Right cardiac atrium (tissue), 5 donors: ENCODE measurements at regions not wholly inside any gene's neighbourhood (a gene's known extent, or its start where the extent isn't known, plus 50 kb on each side); places are given as distances from the start of the nearest gene placed in this dataset.
A peak's percentile ranks its signal among the peaks of the same experiment; 100 is the strongest.

Experiments used
- ATAC-seq, 2 donors: fragments of 200-7000 bp; cut with Tn5 transposase; one replicate each; pipeline versions ENCODE4 v1.8.0 to v1.9.1; 2020; ENCODE audit warnings: moderate library complexity in 2 of 2, mild to moderate bottlenecking in 1 of 2
- DNase-seq, 3 donors: peaks; one replicate each; pipeline ENCODE4 v3.0.0-alpha.2; 2020
- H3K27ac ChIP-seq: one replicate; pipeline ENCODE4 v1.5.1; 2013; ENCODE audit warnings: mild to moderate bottlenecking, low read length, control low read depth, moderate library complexity
- H3K27me3 ChIP-seq: one replicate; pipeline ENCODE4 v1.6.1; 2013; ENCODE audit not compliant: control insufficient read depth, insufficient read depth
- H3K4me1 ChIP-seq: one replicate; pipeline ENCODE4 v1.6.1; 2013; ENCODE audit warnings: low read length; ENCODE audit not compliant: control insufficient read depth, insufficient read depth
- H3K4me3 ChIP-seq: one replicate; pipeline ENCODE4 v1.5.1; 2013; ENCODE audit warnings: low read length, control low read depth
- H3K9me3 ChIP-seq: one replicate; pipeline ENCODE4 v1.6.1; 2013; ENCODE audit warnings: low read length; ENCODE audit not compliant: control insufficient read depth
- WGBS: extraction: QIAGEN DNeasy Blood & Tissue Kit; methylation state at CpG from one replicate; pipeline ENCODE4 v1.1.7; 2013; 5-methylcytosine and 5-hydroxymethylcytosine counted together
- intact Hi-C, 4 donors: fragments of 100-400 bp; cut with DNase I; formaldehyde crosslinking; loops; one replicate each; pipeline versions ENCODE4 v1.11.0 to v1.14.0; 2022 to 2023
- donor health status: healthy with polysubstance abuse.
- donor health status: DM: no; HTN: yes; CAD: no.
- donor health status: DM: no; HTN: no; CAD: no.
- donor health status: DM: no; HTN: yes; CAD: no; lungs with severe emphysema.
- donor health status: DM: yes; HTN: yes; CAD: no.

- H3K27ac ChIP-seq: no peak overlapping the region
- no peaks in the 10 kb centered on the region for H3K27me3 ChIP-seq
- no peak for DNase-seq
- no peak for ATAC-seq
- H3K4me1 ChIP-seq: no peaks in the 10 kb centered on the region
- H3K4me3 ChIP-seq: no peak overlapping the region
- H3K9me3 ChIP-seq: no peaks in the 10 kb centered on the region
- intact Hi-C loops: no loop called here
- 95% methylated on average over 7 of the region's 7 CpGs for WGBS
Measured at GRCh38 chr11:45341372-45341771, 55.2 kb upstream of the SYT13 start.

GRCh38 chr11:45339729-45340519, 53.8 kb upstream of the SYT13 start:
- H3K27ac ChIP-seq: no peak overlapping the region
- intact Hi-C loops: no loop called here

DNA sequence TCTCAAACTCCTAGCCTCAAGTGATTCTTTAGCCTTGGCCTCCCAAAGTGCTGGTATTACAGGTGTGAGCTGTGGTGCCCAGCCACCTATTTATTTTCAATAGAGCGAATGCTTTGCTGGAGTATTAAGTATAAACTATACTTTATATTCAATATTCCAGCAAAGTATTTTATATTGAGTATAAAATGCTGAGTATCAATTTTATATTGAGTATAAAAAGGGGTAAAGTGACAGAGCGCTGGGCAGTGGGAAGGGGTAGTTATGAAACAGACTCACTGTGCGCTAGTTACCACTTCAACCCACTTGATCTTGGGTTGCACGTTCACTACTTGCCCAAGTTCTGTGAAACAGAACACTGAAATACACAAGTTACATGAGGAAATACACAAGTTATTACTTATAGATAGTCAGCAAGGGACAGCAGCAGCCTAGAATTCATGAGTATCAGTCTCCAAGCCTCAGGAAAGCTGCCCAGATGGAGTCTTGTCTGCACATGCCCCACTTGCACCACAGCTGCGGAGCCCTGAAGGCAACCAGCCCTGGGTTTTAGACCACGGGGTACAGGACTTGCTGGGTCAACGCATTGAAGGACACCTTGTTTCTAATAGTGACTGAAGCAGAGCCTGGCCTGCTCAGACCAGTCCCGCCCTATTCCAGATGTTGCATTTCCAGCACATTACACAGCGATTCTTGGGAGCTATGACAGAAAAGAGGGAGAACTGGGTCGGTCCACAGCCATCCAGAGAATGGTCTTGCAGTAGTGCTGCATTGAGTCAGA, 51.6 kb upstream of the SYT13 start:
- intact Hi-C loops: no loop called here

More at GRCh38 chr11:45339729-45340519, 53.8 kb upstream of the SYT13 start:
- H3K4me1 ChIP-seq: no peaks in the 10 kb centered on the region
- H3K27me3 ChIP-seq: no peaks in the 10 kb centered on the region
- peak; percentile 95 for ATAC-seq
- DNase-seq: peak; percentile 95 to 99 (median 97)
- 12% methylated on average over 26 of the region's 26 CpGs for WGBS
- no peaks in the 10 kb centered on the region for H3K9me3 ChIP-seq
- no peak overlapping the region for H3K4me3 ChIP-seq

DNA sequence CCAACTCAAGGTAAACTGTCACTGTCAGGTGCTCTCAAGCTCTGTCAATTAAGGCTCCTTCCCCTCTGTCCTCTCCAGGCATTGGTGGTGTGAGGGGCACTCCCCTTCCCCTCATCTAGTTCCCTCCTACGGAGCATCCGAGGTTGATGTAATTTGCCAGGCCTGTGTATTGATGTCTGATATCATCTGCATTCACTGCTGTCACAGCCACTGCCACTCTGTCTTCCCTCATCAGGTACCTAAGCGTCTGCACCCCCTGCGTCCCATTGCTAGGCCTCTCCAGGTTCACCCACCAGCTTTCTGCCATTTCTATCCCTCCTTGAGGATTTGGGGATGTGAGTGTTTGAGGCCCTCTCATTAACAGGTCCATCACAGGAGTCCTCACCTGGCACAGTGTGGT, 50.0 kb upstream of the SYT13 start:
- Histone ChIP-seq H3K9me3 (no peaks in the 10 kb centered on the region), H3K4me3 (no peak overlapping the region), H3K27ac (no peak overlapping the region), H3K4me1 (no peaks in the 10 kb centered on the region), H3K27me3 (no peaks in the 10 kb centered on the region)
- ATAC-seq (no peak), DNase-seq (no peak)
- intact Hi-C loops: no loop called here
- WGBS: 86% methylated on average over 4 of the region's 4 CpGs

More for the DNA sequence above, 51.6 kb upstream of the SYT13 start:
- no peak for DNase-seq
- Histone ChIP-seq H3K27me3 (no peaks in the 10 kb centered on the region), H3K27ac (no peak overlapping the region), H3K9me3 (no peaks in the 10 kb centered on the region), H3K4me3 (no peak overlapping the region), H3K4me1 (no peaks in the 10 kb centered on the region)
- WGBS: 91% methylated on average over 10 of the region's 10 CpGs
- ATAC-seq: no peak
